Head of caudate nucleus (tissue), 42 donors: ENCODE measurements at regions not wholly inside any gene's neighbourhood (a gene's known extent, or its start where the extent isn't known, plus 50 kb on each side); places are given as distances from the start of the nearest gene placed in this dataset.
"Not testable (repeated sequence)": the region's sequence is repeated elsewhere in the genome, so short reads cannot be mapped to it uniquely, and the experiment has no call there.

Experiments used
- DNase-seq, 42 donors: peaks; one replicate each; pipeline versions ENCODE4 v3.0.0 to v3.0.0-alpha.2; 2020 to 2021; ENCODE audit warnings: mixed read lengths in 7 of 42
- intact Hi-C: fragments of 100-400 bp; cut with DNase I; formaldehyde crosslinking; loops from one replicate; pipeline ENCODE4 v1.15.0; 2022

DNA sequence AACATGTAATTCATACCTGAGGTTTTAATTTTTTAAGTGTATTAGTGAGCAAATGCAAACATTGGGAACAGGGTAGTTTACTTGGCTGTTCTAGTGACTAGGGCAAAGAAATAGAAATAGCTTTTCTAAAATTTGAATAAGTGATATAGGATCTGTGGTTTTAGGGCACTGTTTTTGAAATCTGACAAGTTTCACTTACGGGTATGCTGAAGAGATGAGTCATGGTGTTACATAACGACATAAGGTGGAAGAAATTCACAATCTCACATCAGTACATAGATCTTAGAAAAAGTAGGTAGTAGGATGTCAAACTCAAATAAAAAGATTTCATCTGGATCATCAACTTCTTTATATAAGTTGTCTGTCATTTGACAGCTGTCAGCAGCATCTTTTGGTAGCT is 772.3 kb downstream of the MAT2B start:
- intact Hi-C loops, result no loop called here
- no peak for DNase-seq

GRCh38 chr5:164289526-164289925 is 784.1 kb downstream of the MAT2B start:
- intact Hi-C loops, result no loop called here
- DNase-seq, result no peak

DNA sequence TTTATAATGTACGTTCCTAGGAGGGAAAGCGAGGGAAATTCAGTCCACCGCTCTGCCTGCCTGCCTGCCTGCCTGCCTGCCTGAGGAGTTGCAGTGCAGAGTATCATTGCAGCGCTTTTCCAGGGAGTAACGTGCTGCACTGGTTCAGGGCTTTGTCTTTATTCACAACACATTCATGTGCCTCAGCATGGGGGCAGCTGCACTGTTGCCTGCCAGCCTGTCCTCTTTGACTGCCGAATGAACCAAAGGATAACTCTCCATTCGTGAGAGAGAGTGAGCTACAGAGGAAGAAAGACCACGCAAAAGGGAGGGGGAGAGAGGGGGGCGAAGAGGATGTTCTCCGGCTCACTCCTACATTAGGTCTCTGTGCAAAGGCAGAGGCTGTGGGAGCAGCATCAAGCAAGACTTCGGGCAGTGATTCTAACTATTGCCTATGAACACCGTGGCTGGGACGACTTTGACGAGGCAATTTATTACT is 791.2 kb downstream of the MAT2B start:
- intact Hi-C loops, result no loop called here
- DNase-seq, result peak in 40 of 42 donors; percentile 8 to 73 (median 42)

DNA sequence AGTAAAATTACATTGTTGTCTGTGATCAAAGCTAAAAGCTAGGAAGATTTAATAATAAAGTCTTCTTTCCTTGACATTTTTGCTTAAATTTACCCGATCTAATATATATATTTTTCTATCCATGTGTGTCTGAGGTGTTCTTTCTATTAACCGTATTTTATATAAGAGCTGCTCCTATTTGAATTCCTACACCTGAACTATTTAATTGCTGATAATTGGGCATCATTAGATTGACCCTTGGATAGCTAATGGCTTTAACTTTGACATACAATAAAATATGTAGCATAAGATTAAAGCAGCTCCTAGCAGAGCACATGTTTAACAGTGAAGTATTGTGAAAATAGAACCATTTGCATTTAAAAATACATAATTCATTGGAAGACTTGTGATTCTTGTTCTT is 792.7 kb downstream of the MAT2B start:
- DNase-seq, result no peak
- intact Hi-C loops, result no loop called here

- intact Hi-C loops, result no loop called here
Observed at GRCh38 chr5:164300295-164300694, 794.9 kb downstream of the MAT2B start.

DNA sequence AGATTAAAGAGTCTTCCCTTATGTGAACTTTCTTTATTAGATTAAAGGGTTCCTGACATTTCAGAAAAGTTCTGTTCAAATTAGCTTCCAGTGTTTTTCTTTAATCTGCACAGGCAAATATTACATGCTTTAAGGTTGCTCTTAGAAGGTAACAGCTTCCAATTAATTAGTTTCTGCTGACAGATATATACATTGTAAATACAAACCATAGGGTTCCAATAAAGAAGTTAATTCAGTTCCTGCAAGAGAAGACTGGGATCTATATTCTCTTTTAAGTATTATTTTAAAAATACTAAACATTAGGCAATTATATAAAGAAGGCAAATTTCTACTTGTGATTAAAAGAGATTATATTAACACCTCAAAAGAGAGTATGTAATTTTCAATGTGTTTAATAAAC is 795.7 kb downstream of the MAT2B start:
- intact Hi-C loops, result no loop called here

More at GRCh38 chr5:164300295-164300694, 794.9 kb downstream of the MAT2B start:
- no peak for DNase-seq

DNA sequence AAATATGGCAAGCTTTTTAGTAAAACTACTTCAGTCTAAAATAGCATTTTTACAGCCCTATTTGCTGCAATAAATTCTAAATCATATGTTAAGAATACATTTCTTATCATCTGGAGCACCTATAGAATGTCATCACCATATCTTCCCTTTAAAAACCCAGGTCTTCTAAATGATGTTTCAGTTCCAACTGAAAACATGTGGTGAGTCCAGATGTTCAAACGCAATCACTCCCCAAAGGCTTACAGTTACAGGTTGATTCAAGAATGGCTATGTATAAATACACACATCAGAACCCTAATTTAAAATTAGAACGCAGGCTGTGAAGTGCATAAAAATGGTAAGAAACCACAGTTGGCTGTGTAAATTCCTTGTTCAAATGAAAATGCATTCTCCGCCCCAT is 796.3 kb downstream of the MAT2B start:
- DNase-seq, result no peak
- intact Hi-C loops, result no loop called here

More for the DNA sequence above, 795.7 kb downstream of the MAT2B start:
- no peak for DNase-seq

GRCh38 chr5:164302533-164303235 is 797.3 kb downstream of the MAT2B start:
- DNase-seq, result no peak
- intact Hi-C loops, result no loop called here

GRCh38 chr5:164303646-164304215 is 798.3 kb downstream of the MAT2B start:
- no peak for DNase-seq
- intact Hi-C loops, result no loop called here

DNA sequence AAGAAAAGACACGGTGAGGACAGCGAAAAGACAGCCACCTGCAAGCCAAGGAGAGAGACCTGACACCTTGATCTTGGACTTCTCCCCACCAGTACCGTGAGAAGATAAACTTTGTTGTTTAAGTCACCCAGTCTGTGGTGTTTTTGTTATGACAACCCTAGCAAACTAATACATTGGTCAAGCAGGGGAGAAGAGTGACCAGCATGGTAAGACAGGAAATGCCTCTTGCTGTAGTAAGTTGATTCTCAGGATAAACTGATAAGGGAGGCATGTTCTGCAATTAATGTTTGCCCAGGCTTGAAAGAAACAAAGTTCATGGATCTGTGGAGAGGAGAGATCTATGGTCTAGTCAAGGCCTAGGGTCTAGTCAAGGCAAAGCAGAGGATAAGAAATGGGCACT is 801.2 kb downstream of the MAT2B start:
- intact Hi-C loops, result no loop called here
- no peak for DNase-seq

DNA sequence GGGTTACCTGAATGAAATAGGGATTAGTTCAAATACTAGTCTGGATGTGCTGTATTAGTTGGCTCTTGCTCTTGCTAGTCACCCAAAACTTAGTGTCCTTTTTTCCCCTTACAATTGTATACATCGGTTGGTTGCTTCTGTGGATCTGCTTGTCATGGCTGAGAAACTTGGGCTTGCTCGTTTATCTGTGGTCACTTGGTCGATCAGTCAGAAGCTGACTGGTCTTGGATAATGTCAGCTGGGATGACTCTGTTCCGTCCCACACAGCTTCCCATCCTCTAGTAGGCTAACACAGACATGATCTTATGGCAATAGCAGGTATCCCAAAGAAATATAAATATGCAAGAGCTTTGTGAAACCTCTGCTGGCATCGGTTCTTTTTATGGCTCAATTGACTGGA is 807.4 kb downstream of the MAT2B start:
- DNase-seq, result no peak
- intact Hi-C loops, result no loop called here

GRCh38 chr5:164317676-164318075 is 812.3 kb downstream of the MAT2B start:
- DNase-seq, result no peak
- intact Hi-C loops, result no loop called here

GRCh38 chr5:164319161-164319560 is 813.7 kb downstream of the MAT2B start:
- intact Hi-C loops, result no loop called here
- DNase-seq, result no peak

DNA sequence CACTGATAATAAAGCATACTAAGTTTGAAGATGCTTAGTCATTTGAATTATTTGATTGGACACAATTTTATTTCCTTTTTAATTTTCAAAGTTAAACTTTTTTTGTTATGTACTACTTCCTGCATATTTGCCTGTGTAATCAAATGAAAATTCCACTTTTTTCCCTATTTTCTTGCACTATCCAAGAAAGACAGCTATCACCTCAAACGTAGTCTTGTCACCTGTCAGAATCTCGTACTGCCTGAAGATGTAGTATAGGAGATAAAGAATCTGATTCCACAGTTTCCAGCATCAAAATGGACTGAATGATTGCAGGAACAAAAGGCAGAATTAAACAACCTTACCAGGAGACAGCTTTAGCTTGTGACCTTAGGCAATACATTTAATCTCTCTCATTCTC is 818.8 kb downstream of the MAT2B start:
- no peak for DNase-seq
- intact Hi-C loops, result no loop called here

GRCh38 chr5:164326219-164326618 is 820.8 kb downstream of the MAT2B start:
- intact Hi-C loops, result no loop called here
- DNase-seq, result no peak

GRCh38 chr5:164327166-164327565 is 821.7 kb downstream of the MAT2B start:
- intact Hi-C loops, DNase-seq: not testable (repeated sequence)

GRCh38 chr5:164332349-164333196 is 827.2 kb downstream of the MAT2B start:
- intact Hi-C loops, result no loop called here
- DNase-seq, result no peak

GRCh38 chr5:164335837-164336236 is 830.4 kb downstream of the MAT2B start:
- intact Hi-C loops, result no loop called here
- DNase-seq, result no peak

DNA sequence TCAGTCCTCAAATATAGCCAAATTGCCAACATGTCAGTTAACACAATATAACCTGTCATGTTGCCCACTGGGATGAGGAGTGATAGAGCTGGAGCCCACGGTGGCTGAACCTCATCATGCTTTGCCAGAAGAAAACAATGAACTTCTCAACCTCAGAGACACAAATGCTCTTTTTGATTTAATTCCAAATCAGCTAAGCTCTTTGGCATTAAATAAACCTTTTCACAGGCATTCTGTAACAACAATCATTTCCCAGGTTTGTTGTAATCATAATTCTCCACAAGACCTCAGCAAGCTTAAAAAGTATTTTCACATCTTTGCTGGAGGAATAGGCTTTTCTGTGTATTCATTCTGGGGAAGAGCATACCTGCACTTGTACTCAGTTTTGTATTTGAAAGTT is 830.9 kb downstream of the MAT2B start:
- intact Hi-C loops, result no loop called here

GRCh38 chr5:164336906-164337305 is 831.5 kb downstream of the MAT2B start:
- DNase-seq, result no peak

More for the DNA sequence above, 830.9 kb downstream of the MAT2B start:
- DNase-seq, result no peak

More at GRCh38 chr5:164336906-164337305, 831.5 kb downstream of the MAT2B start:
- intact Hi-C loops, result no loop called here
